NCI-H446 treated with DMSO at 0.1 percent for 48 hours (cell line): ENCODE measurements at regions not wholly inside any gene's neighbourhood (a gene's known extent, or its start where the extent isn't known, plus 50 kb on each side); places are given as distances from the start of the nearest gene placed in this dataset.

ENCODE experiments used
- DNase-seq: peaks from one replicate; lab custom pipeline; 2025; lab: John Stamatoyannopoulos, UW

- DNase-seq = no peak
These were observed 301.0 kb downstream of the DOCK8 start for GRCh38 chr9:515665-516064.

- no peak for DNase-seq
These were observed 303.3 kb downstream of the DOCK8 start for GRCh38 chr9:517993-518392.

GRCh38 chr9:518540-518939 is 303.9 kb downstream of the DOCK8 start:
- DNase-seq = no peak

GRCh38 chr9:519579-519978 is 304.9 kb downstream of the DOCK8 start:
- no peak for DNase-seq

GRCh38 chr9:520302-520701 is 305.6 kb downstream of the DOCK8 start:
- DNase-seq = no peak

- DNase-seq = no peak
These were observed 307.5 kb downstream of the DOCK8 start for GRCh38 chr9:522190-522589.

- no peak for DNase-seq
These were observed 308.0 kb downstream of the DOCK8 start for GRCh38 chr9:522658-523057.

GRCh38 chr9:523444-523843 is 308.8 kb downstream of the DOCK8 start:
- no peak for DNase-seq

GRCh38 chr9:524008-524407 is 309.3 kb downstream of the DOCK8 start:
- no peak for DNase-seq

GRCh38 chr9:526904-527591 is 312.4 kb downstream of the DOCK8 start:
- no peak for DNase-seq

GRCh38 chr9:529731-530130 is 311.8 kb upstream of the DMRT1 start:
- DNase-seq = no peak

- DNase-seq = no peak
These were observed 310.8 kb upstream of the DMRT1 start for GRCh38 chr9:530681-531080.

GRCh38 chr9:532707-533106 is 308.8 kb upstream of the DMRT1 start:
- no peak for DNase-seq

GRCh38 chr9:534886-535285 is 306.6 kb upstream of the DMRT1 start:
- DNase-seq = no peak

- DNase-seq = no peak
These were observed 306.1 kb upstream of the DMRT1 start for GRCh38 chr9:535356-535755.

GRCh38 chr9:536597-537511 is 304.6 kb upstream of the DMRT1 start:
- no peak for DNase-seq

GRCh38 chr9:543478-543877 is 298.0 kb upstream of the DMRT1 start:
- DNase-seq = no peak

- no peak for DNase-seq
These were observed 296.0 kb upstream of the DMRT1 start for GRCh38 chr9:545480-545879.

GRCh38 chr9:546235-546634 is 295.3 kb upstream of the DMRT1 start:
- DNase-seq = no peak

- no peak for DNase-seq
These were observed 294.7 kb upstream of the DMRT1 start for GRCh38 chr9:546797-547223.

GRCh38 chr9:547314-547713 is 294.2 kb upstream of the DMRT1 start:
- no peak for DNase-seq

GRCh38 chr9:549455-549997 is 292.0 kb upstream of the DMRT1 start:
- DNase-seq = no peak

GRCh38 chr9:550333-550732 is 291.2 kb upstream of the DMRT1 start:
- DNase-seq = no peak
